ENCODE measurements at regions not wholly inside any gene's neighbourhood (a gene's known extent, or its start where the extent isn't known, plus 50 kb on each side); places are given as distances from the start of the nearest gene placed in this dataset.
A peak's percentile ranks its signal among the peaks of the same experiment; 100 is the strongest.
"Not testable (repeated sequence)": the region's sequence is repeated elsewhere in the genome, so short reads cannot be mapped to it uniquely, and the experiment has no call there.

DNA sequence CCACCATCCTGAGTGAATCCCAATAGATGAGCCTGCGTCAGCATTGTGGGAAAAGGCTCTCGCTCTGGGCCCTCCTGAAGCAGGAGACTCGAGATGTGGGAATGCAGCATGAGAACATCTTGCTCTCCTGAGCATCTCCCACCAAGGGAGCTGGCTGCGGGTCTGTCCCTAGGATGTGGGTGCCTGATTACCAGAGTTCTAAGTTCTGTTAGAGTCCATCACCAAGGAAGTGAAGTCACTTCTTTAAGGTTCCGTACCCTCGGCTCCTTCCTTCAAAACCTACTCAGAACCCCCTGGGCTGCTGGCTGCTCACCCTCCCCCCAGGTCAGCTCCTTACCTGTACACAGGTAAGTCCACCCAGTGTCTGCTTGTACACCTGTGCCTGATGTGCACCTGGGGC is 100.5 kb upstream of the IGLL5 start:
- no peak for DNase-seq (ENCODE audit: low read depth)
- TF ChIP-seq, protein P1, sequence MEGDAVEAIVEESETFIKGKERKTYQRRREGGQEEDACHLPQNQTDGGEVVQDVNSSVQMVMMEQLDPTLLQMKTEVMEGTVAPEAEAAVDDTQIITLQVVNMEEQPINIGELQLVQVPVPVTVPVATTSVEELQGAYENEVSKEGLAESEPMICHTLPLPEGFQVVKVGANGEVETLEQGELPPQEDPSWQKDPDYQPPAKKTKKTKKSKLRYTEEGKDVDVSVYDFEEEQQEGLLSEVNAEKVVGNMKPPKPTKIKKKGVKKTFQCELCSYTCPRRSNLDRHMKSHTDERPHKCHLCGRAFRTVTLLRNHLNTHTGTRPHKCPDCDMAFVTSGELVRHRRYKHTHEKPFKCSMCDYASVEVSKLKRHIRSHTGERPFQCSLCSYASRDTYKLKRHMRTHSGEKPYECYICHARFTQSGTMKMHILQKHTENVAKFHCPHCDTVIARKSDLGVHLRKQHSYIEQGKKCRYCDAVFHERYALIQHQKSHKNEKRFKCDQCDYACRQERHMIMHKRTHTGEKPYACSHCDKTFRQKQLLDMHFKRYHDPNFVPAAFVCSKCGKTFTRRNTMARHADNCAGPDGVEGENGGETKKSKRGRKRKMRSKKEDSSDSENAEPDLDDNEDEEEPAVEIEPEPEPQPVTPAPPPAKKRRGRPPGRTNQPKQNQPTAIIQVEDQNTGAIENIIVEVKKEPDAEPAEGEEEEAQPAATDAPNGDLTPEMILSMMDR (IDR thresholded peaks at IDR 0.05; ENCODE audit: insufficient read depth, low read depth, low read length, missing control alignments) = no peak
- H3K4me3 ChIP-seq (ENCODE audit: low read length) = no peak overlapping the region

DNA sequence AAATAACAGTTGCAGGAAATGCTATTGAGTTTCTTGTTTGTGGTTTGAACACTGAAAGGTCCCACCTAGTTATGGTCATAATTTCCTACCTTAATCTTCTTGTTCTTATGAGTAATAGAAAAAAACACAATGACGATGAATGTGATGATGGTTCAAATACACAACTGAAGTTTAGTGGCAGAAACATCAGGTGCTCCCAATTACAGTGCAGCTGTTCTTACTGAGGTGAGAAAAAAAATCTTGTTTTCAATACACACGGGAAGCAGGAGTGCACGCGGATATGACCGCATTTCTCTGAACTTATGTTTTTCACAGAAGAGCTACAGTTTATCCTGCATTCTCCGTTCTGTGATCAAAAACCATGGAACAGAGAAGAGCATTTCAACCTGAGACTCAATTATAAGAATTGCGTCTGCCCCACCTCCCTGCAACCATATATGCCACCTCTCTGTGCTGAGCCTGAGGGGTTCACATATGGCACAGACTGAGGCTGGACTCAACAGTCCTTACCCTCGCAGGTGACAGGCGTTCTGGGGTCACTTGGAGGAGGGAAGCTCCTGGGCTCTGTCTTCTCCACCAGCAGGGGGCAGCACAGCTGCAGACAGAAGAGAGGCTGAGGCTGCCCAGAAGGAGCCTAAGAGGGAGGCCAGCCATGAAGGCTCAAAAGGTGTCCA is 99.7 kb upstream of the IGLL5 start:
- peak; percentile 23 for DNase-seq (ENCODE audit: low read depth)
- no peak overlapping the region for H3K4me3 ChIP-seq (ENCODE audit: low read length)
- TF ChIP-seq, protein P1 (IDR thresholded peaks at IDR 0.05; ENCODE audit: insufficient read depth, low read depth, low read length, missing control alignments) = peak; percentile 61

DNA sequence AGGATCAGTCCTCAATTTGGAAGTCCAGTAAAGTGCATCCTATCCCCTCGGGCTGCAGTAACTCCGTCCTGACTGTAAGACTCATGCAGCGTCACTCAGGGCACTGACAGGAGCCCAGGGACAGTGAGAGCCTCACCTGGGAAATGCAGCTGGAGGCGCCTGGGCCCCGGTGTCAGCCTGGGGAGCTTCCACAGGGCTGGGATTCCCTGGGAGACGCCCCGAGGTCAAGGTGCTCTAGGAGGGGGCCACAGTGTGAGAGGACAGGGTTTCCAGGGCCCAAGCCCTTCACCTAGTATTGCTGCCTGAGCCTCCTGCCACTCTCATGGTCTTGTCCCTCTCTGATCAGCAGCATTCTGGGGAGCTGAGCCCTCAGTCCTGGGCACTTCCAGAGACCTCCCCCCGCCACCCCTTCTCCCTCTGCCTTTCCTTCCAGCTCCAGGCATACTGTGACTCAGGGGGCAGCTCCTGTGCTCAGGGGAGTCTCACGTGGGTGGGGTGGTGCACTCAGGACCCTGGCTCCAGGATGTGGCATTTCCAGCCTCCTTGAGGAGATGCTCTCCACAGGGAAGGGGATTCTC is 99.1 kb upstream of the IGLL5 start:
- DNase-seq (ENCODE audit: low read depth) = no peak
- no peak overlapping the region for H3K4me3 ChIP-seq (ENCODE audit: low read length)
- TF ChIP-seq, protein P1 (IDR thresholded peaks at IDR 0.05; ENCODE audit: insufficient read depth, low read depth, low read length, missing control alignments) = no peak

DNA sequence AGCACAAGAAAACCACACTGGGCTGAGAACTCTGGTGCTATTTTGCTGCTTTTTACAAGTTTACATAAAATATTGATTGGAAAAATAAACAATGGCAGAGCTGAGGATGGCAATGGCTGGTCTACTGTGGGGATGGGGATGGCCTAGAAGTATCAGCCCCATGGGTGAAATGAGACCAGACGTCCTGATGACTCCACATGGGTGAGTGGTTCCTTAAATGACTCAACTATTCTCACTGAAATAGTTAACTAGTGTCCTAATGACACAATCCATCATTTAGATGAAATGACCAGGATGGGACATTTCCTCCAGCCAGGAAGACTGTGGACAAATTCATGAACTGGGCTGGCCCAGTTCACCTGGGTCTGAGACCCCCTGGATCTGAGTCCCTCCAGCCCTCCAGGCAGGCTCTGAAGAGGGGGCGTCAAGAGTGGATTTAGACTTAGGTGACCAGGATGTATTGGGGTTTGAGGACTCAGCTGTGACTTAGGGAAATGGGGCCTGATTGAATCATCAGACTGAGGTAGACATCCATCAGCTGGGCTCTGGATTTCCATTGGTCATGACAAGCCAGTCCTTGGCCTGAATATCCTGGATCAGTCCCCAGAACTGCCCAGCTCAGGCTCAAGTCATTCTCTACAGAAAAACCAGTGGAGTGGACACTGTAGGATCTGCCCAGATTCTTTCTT is 98.2 kb upstream of the IGLL5 start:
- DNase-seq (ENCODE audit: low read depth) = no peak
- no peak overlapping the region for H3K4me3 ChIP-seq (ENCODE audit: low read length)
- TF ChIP-seq, protein P1 (IDR thresholded peaks at IDR 0.05; ENCODE audit: insufficient read depth, low read depth, low read length, missing control alignments) = no peak

DNA sequence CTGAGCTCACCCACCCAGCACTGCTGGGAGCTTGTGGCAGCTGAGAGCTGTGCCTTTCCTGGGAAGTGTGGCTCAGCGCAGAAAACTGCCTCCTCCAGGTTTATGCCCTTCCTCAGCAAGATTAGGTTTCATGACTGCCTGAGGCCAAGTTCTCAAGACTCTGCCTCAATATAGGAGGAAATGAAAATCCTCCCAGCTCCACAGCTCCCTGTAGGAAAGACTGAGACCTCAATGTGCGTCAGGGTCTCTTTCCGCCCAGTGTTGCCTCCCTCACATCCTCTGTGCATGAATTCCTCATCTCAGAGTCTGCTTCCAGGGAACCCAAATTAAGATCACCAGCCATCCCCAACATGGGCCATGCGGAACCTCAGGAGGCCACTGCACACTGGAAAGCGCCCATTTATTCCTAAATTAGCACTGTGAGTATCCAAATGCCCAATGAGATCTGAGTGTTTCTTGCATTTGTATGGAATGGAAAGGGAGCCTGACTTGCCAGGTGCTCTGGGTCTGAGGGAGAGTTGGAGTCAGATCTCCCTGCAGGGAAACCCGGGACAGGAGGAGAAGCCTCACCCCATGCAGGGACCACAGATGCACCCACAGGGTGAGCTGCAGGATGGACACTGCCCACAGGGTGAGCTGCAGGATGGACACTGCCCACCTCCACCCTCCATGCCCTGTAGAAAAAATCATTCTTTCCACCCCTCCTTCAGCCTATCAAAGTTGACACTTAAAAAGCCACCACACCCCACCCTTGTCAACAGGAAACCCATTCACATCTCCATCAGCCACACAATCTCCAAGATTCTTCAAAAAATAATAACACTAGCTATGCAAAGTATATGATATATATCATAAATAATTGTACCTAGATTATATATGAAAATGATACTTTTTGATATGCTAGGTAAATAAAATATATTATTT is 97.4 kb upstream of the IGLL5 start:
- no peak for DNase-seq (ENCODE audit: low read depth)
- H3K4me3 ChIP-seq (ENCODE audit: low read length) = no peak overlapping the region
- TF ChIP-seq, protein P1 (IDR thresholded peaks at IDR 0.05; ENCODE audit: insufficient read depth, low read depth, low read length, missing control alignments) = no peak

DNA sequence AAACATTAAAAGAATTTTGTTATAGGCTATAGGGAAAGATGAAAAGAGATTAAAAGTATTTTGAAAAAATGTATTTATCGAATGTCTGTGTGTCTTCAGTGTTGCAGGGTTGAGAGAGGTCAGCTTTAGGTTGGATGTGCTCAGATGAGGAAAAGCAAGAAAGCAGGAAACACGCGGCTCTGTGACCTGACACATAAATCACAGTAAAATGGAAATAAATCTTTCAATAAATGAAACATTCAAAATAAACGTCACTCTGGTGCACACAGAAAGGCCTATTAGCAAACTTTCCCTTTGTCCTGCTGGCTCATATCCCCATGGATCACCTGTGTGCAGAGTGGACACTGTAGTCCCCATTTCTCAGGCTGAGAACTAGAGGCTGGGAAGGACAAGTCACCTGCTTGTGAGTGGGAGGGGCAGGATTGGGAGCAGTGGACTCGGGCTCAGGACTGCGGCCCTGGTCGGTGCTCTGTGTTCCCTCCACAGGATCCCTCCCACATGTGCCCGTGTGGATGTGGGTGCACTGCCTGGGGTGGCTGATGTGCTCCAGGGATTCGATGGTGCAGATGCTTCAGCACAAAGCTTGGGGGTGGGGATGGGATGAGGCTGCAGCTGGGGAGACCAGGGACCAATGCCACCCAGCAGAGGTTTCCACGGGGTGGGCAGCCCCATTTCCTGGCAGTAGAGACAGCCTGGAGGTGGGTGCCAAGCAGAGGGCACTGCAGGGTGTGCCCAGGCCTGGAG is 96.0 kb upstream of the IGLL5 start:
- no peak overlapping the region for H3K4me3 ChIP-seq (ENCODE audit: low read length)
- TF ChIP-seq, protein P1 (IDR thresholded peaks at IDR 0.05; ENCODE audit: insufficient read depth, low read depth, low read length, missing control alignments) = no peak
- DNase-seq (ENCODE audit: low read depth) = no peak

DNA sequence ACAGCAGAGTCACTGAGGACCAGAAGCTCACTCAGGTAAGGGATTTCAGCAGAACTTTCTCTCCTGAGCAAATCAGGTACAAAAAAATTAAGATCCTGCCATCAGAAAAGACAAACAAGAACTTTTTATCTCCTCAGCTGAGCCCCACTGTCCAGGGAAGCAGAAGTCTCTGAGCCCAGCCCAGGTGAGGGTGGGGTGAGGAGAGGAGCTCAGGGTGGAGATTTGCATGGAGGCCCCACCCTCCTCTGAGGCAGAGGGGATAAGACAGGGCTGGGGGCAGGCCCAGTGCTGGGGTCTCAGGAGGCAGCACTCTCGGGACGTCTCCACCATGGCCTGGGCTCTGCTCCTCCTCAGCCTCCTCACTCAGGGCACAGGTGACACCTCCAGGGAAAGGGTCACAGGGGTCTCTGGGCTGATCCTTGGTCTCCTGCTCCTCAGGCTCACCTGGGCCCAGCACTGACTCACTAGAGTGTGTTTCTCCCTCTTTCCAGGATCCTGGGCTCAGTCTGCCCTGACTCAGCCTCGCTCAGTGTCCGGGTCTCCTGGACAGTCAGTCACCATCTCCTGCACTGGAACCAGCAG is 95.3 kb upstream of the IGLL5 start:
- not testable (repeated sequence) for H3K4me3 ChIP-seq (ENCODE audit: low read length); DNase-seq (ENCODE audit: low read depth)

DNA sequence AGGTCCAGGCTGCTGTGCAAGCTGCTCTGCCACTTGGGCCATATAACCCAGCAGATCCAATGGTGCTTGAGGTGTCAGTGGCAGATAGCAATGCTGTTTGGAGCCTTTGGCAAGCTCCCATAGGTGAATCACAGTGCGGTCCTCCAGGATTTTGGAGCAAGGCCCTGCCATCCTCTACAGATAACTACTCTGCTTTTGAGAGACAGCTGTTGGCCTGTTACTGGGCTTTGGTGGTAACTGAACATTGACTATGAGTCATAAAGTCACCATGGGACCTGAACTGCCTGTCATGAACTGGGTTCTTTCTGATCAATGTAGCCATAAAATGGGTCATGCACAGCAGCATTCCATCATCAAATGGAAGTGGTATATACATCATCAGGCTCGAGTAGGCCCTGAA is 92.0 kb upstream of the IGLL5 start:
- DNase-seq (ENCODE audit: low read depth) = not testable (repeated sequence)

More for the DNA sequence above, 92.0 kb upstream of the IGLL5 start:
- not testable (repeated sequence) for H3K4me3 ChIP-seq (ENCODE audit: low read length)
